Ovary (tissue), 3 donors: ENCODE measurements at regions not wholly inside any gene's neighbourhood (a gene's known extent, or its start where the extent isn't known, plus 50 kb on each side); places are given as distances from the start of the nearest gene placed in this dataset.

Experiments
- CTCF ChIP-seq, 3 donors: fragments of 450-650 bp in 2 of 3; fragments of 200-600 bp in 1 of 3; IDR thresholded peaks; one replicate each; pipeline versions ENCODE4 v1.5.1 to v1.8.0; 2016 to 2022; ENCODE audit warnings: antibody characterized with exemption in 3 of 3, mild to moderate bottlenecking in 1 of 3
- EP300 ChIP-seq: sonication (generic); formaldehyde crosslinking; IDR thresholded peaks from one replicate; pipeline ENCODE4 v1.6.1; 2017; ENCODE audit warnings: antibody characterized with exemption
- donor health status: DM: no; HTN: no; CAD: no.

- TF ChIP-seq CTCF (IDR thresholded peaks at IDR 0.05) (no peak), EP300 (no peak)
Observed at GRCh38 chr2:100666996-100667395, 104.2 kb downstream of the PDCL3 start.
